KMS-11 (cell line): ENCODE measurements at regions not wholly inside any gene's neighbourhood (a gene's known extent, or its start where the extent isn't known, plus 50 kb on each side); places are given as distances from the start of the nearest gene placed in this dataset.

Experiments used
- H2AFZ ChIP-seq: fragments of 200-600 bp; sonication (generic); 2 replicates; pipeline ENCODE4 v1.6.1; 2016; ENCODE audit warnings: antibody characterized with exemption, mixed run types, low read depth
- H3K27ac ChIP-seq: fragments of 200-600 bp; sonication (generic); 2 replicates; pipeline ENCODE4 v1.6.1; 2016; ENCODE audit warnings: mild to moderate bottlenecking, mixed run types
- H3K27me3 ChIP-seq: fragments of 200-600 bp; sonication (generic); 2 replicates; pipeline ENCODE4 v1.6.1; 2017; ENCODE audit warnings: mild to moderate bottlenecking, low read depth, mixed run types, moderate library complexity; ENCODE audit not compliant: insufficient read depth
- H3K36me3 ChIP-seq: fragments of 200-600 bp; sonication (generic); 2 replicates; pipeline ENCODE4 v1.6.1; 2017; ENCODE audit warnings: mild to moderate bottlenecking, mixed run types; ENCODE audit not compliant: insufficient read depth
- H3K4me1 ChIP-seq: fragments of 200-600 bp; sonication (generic); 2 replicates; pipeline ENCODE4 v1.6.1; 2016; ENCODE audit warnings: mild to moderate bottlenecking, low read depth, mixed run types; ENCODE audit not compliant: poor library complexity, severe bottlenecking
- H3K4me2 ChIP-seq: fragments of 200-600 bp; sonication (generic); 2 replicates; pipeline ENCODE4 v1.7.0; 2016; ENCODE audit warnings: mild to moderate bottlenecking, mixed run types
- H3K4me3 ChIP-seq: fragments of 200-600 bp; sonication (generic); IDR thresholded peaks from 2 replicates; pipeline ENCODE4 v1.6.1; 2017; ENCODE audit warnings: low read depth, low read length, mixed read lengths; ENCODE audit not compliant: insufficient read depth
- H3K79me2 ChIP-seq: fragments of 200-600 bp; sonication (generic); 2 replicates; pipeline ENCODE4 v1.6.1; 2016; ENCODE audit warnings: low read depth, mixed run types; ENCODE audit not compliant: insufficient read depth
- H3K9ac ChIP-seq: fragments of 200-600 bp; sonication (generic); 2 replicates; pipeline ENCODE4 v1.6.1; 2016; ENCODE audit warnings: mild to moderate bottlenecking, mixed run types
- H4K20me1 ChIP-seq: fragments of 200-600 bp; sonication (generic); 2 replicates; pipeline ENCODE4 v1.6.1; 2016; ENCODE audit warnings: mild to moderate bottlenecking, mixed run types; ENCODE audit not compliant: insufficient read depth
- CTCF ChIP-seq: fragments of 200-600 bp; sonication (generic); conservative IDR thresholded peaks from 2 replicates; pipeline ENCODE4 v1.6.1; 2017; ENCODE audit warnings: low read depth, mild to moderate bottlenecking, antibody characterized with exemption, low read length, moderate library complexity, mixed read lengths

- H3K9ac ChIP-seq, result no peak overlapping the region
- H4K20me1 ChIP-seq, result no peaks in the 10 kb centered on the region
- no peak overlapping the region for H2AFZ ChIP-seq
- no peak overlapping the region for H3K27ac ChIP-seq
- no peaks in the 10 kb centered on the region for H3K36me3 ChIP-seq
- no peaks in the 10 kb centered on the region for H3K27me3 ChIP-seq
- H3K4me1 ChIP-seq, result no peaks in the 10 kb centered on the region
- no peak overlapping the region for H3K4me2 ChIP-seq
- H3K79me2 ChIP-seq, result no peaks in the 10 kb centered on the region
- no peak for TF ChIP-seq CTCF
- H3K4me3 ChIP-seq, result no peak overlapping the region
Measured at GRCh38 chr2:122000556-122001340, 245.3 kb downstream of the TSN start.

DNA sequence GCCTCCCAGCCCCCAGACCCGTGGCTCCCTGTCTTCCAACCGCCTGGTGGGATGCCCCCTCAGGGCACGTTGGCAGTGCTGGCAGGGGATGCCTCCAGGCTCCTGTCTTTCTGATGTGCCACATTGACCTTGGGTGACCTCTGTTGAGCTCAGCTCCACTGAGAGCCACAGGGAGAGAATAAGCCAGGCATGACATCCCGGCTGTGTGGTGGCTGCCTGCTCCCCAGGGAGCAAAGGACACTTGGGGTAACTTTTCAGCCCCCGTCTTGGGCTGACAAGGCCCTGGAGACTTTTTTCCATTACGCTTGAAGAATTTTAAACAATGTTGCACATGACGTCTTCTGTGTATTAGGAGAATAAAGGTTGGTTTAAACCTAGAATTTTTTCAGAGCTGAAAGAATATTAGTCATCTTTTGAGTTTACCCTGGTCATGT is 246.0 kb downstream of the TSN start:
- Histone ChIP-seq H4K20me1 (no peaks in the 10 kb centered on the region), H2AFZ (no peak overlapping the region), H3K27me3 (no peaks in the 10 kb centered on the region), H3K4me2 (no peak overlapping the region), H3K36me3 (no peaks in the 10 kb centered on the region), H3K4me3 (no peak overlapping the region), H3K4me1 (no peaks in the 10 kb centered on the region), H3K27ac (no peak overlapping the region), H3K9ac (no peak overlapping the region), H3K79me2 (no peaks in the 10 kb centered on the region)
- TF ChIP-seq CTCF, result no peak

DNA sequence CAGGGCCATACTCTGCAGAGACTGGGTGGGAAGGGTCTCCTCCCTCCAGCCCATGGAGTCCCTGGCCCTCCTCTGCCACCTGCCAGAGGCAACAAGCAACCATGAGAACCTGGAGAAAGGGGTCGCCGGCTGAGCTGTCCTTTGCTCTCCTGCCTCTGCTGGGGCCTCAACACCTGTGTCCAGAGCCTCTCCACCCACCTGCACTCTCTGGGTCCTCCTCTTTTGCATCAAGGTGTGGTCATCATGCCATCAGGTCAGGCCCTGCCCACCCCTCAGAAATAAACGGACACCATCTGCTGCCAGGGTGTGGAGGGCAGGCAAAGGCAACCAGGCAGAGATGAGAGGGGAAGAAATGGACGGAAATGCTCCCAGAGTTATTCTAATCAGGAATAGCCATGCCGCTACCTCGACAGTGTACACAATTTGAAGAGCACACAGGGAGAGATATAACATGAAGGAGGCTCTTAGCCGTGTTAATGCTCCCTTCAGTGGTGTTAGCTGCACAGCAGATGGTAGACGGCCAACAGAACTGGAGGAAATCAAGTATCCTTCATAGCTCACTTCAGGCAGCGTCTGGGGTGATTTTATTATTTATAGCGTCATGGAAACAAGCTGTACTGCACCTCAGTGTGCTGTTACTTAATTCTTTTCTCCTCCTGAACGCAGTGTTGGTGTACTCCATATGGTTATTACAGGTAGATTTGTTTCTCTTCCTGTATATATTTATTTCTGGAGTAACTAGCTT is 247.9 kb downstream of the TSN start:
- TF ChIP-seq CTCF, result no peak
- Histone ChIP-seq H3K4me1 (no peaks in the 10 kb centered on the region), H3K36me3 (no peaks in the 10 kb centered on the region), H4K20me1 (no peaks in the 10 kb centered on the region), H3K27ac (no peak overlapping the region), H3K4me3 (no peak overlapping the region), H3K4me2 (no peak overlapping the region), H3K27me3 (no peaks in the 10 kb centered on the region), H3K79me2 (no peaks in the 10 kb centered on the region), H3K9ac (no peak overlapping the region), H2AFZ (no peak overlapping the region)

- no peak for TF ChIP-seq CTCF
- Histone ChIP-seq H3K4me3 (no peak overlapping the region), H3K4me2 (no peak overlapping the region), H3K9ac (no peak overlapping the region), H4K20me1 (no peaks in the 10 kb centered on the region), H3K79me2 (no peaks in the 10 kb centered on the region), H3K27ac (no peak overlapping the region), H3K4me1 (no peaks in the 10 kb centered on the region), H3K27me3 (no peaks in the 10 kb centered on the region), H2AFZ (no peak overlapping the region), H3K36me3 (no peaks in the 10 kb centered on the region)
Measured at GRCh38 chr2:122007126-122007525, 251.7 kb downstream of the TSN start.
